Dedifferentiated amniotic fluid mesenchymal stem cell (primary cell): ENCODE measurements at regions not wholly inside any gene's neighbourhood (a gene's known extent, or its start where the extent isn't known, plus 50 kb on each side); places are given as distances from the start of the nearest gene placed in this dataset.
"Not testable (repeated sequence)": the region's sequence is repeated elsewhere in the genome, so short reads cannot be mapped to it uniquely, and the experiment has no call there.

Source experiments
- DNase-seq: peaks from one replicate; pipeline ENCODE4 v3.0.0-alpha.2; 2016; ENCODE audit errors: extremely low spot score

GRCh38 chr11:37184326-37184725 is 586.3 kb upstream of the RAG2 start:
- no peak for DNase-seq

- DNase-seq, result no peak
Measured at GRCh38 chr11:37182031-37182430, 584.0 kb upstream of the RAG2 start.

GRCh38 chr11:37177721-37178120 is 579.7 kb upstream of the RAG2 start:
- no peak for DNase-seq

GRCh38 chr11:37171451-37171850 is 573.4 kb upstream of the RAG2 start:
- DNase-seq, result no peak

- DNase-seq, result no peak
Measured at GRCh38 chr11:37170311-37170710, 572.3 kb upstream of the RAG2 start.

GRCh38 chr11:37145434-37145833 is 547.4 kb upstream of the RAG2 start:
- DNase-seq, result not testable (repeated sequence)

GRCh38 chr11:37142591-37142990 is 544.6 kb upstream of the RAG2 start:
- no peak for DNase-seq

- DNase-seq, result no peak
Measured at GRCh38 chr11:37141707-37142106, 543.7 kb upstream of the RAG2 start.

GRCh38 chr11:37135606-37136005 is 537.6 kb upstream of the RAG2 start:
- not testable (repeated sequence) for DNase-seq

- no peak for DNase-seq
Measured at GRCh38 chr11:37134637-37135036, 536.6 kb upstream of the RAG2 start.

GRCh38 chr11:37124384-37124783 is 526.3 kb upstream of the RAG2 start:
- DNase-seq, result no peak

- no peak for DNase-seq
Measured at GRCh38 chr11:37115963-37116362, 517.9 kb upstream of the RAG2 start.

GRCh38 chr11:37110385-37110784 is 512.3 kb upstream of the RAG2 start:
- DNase-seq, result no peak

- no peak for DNase-seq
Measured at GRCh38 chr11:37109286-37109585, 511.2 kb upstream of the RAG2 start.

GRCh38 chr11:37108436-37109285 is 510.6 kb upstream of the RAG2 start:
- no peak for DNase-seq

- no peak for DNase-seq
Measured at GRCh38 chr11:37107831-37108230, 509.8 kb upstream of the RAG2 start.

GRCh38 chr11:37107415-37107814 is 509.4 kb upstream of the RAG2 start:
- no peak for DNase-seq

- no peak for DNase-seq
Measured at GRCh38 chr11:37105427-37105826, 507.4 kb upstream of the RAG2 start.

- no peak for DNase-seq
Measured at GRCh38 chr11:37104380-37104779, 506.3 kb upstream of the RAG2 start.

GRCh38 chr11:37100008-37100407 is 502.0 kb upstream of the RAG2 start:
- DNase-seq, result no peak

GRCh38 chr11:37092487-37092886 is 494.5 kb upstream of the RAG2 start:
- DNase-seq, result no peak

- no peak for DNase-seq
Measured at GRCh38 chr11:37089439-37089838, 491.4 kb upstream of the RAG2 start.

GRCh38 chr11:37088573-37088910 is 490.5 kb upstream of the RAG2 start:
- no peak for DNase-seq
